ENCODE measurements at regions not wholly inside any gene's neighbourhood (a gene's known extent, or its start where the extent isn't known, plus 50 kb on each side); places are given as distances from the start of the nearest gene placed in this dataset.

DNA sequence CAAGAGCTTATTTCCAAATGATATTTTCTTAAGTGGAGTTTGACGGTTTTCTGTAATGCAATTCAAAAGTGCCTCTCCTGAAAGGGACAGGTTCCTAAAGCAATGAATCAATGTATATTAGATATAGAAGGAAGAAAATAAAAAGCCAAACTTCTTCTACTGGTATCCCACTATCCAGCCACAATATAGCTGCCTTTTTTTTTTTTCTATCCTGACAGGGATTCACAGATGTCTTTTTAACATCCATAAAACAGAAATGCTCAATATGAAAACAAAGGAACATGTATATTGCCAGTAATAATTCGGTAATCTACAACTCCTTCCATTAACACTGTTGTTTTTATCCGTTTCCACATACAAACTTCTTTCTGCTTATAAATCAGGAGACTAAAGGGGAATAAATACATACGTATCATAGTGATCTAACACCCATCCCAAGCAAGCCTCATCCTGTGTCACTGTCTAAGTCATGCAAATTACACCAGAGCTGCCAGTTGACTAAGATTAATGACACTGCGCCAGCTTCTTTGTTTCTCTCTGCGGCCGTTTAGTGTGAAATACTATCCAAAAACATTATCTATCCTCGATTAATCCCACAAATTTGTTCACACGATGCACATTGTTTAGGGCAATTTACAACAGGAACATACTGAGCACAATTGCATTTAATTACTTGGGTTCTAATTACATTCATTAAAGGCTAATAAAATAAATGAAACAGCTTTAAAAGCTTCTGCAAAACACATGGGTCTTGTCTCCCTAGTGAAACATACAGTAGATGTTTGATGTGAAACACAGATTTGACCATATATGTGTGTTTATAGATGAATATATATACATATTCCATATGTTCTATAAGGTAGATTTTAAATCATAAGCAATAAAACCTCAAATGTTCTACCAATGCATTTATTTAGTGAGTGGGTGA is 51.9 kb upstream of the CDIN1 start:
- H3K4me3 ChIP-seq (ENCODE audit: low read depth, poor library complexity, severe bottlenecking), result no peak overlapping the region
- intact Hi-C loops (cut with DNase I; ENCODE audit: low total_unique reads), result no loop called here
- WGBS, 2 donors, result 26 to 27% methylated on average over 9 of the region's 9 CpGs
- TF ChIP-seq POLR2A (IDR thresholded peaks at IDR 0.05), result no peak
- TF ChIP-seq, protein P1, sequence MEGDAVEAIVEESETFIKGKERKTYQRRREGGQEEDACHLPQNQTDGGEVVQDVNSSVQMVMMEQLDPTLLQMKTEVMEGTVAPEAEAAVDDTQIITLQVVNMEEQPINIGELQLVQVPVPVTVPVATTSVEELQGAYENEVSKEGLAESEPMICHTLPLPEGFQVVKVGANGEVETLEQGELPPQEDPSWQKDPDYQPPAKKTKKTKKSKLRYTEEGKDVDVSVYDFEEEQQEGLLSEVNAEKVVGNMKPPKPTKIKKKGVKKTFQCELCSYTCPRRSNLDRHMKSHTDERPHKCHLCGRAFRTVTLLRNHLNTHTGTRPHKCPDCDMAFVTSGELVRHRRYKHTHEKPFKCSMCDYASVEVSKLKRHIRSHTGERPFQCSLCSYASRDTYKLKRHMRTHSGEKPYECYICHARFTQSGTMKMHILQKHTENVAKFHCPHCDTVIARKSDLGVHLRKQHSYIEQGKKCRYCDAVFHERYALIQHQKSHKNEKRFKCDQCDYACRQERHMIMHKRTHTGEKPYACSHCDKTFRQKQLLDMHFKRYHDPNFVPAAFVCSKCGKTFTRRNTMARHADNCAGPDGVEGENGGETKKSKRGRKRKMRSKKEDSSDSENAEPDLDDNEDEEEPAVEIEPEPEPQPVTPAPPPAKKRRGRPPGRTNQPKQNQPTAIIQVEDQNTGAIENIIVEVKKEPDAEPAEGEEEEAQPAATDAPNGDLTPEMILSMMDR (IDR thresholded peaks at IDR 0.05), result no peak
- DNase-seq (ENCODE audit: low spot score in 2 of 2), result no peak

DNA sequence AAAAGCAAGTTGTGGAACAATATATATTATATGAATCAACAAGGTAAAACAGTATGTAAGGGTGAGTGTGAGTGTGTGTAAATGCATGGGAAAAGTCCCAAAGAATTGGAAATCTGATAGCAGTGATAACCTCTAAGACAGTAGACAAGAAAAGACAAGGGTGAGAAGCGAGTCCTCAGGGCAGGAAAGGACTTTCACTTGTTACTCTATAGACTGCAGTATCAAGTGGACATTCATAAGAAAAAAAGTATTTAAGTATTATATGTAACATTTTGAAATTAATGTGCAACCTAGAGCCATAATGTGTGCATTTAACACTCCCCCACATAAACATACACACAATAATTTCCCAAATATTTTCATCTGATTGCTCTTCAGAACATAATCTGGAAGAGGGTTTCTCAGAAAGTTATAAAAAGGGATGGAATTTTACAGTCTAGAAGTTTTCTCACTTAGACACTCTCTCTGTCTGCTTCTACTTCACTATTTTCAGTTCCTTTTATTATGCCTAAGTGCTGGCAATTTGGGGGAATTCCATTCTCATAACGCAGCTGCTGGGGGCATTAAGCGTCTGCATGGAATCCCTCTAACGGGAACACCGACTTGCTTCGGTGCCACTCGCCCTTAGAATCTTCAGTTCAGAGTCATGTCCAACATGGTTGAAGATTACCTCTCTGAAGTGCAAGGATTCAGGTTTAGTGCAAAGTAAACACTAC is 50.0 kb upstream of the CDIN1 start:
- WGBS, 2 donors, result 69 to 72% methylated on average over 7 of the region's 7 CpGs
- intact Hi-C loops (cut with DNase I; ENCODE audit: low total_unique reads), result no loop called here
- no peak for DNase-seq (ENCODE audit: low spot score in 2 of 2)
- TF ChIP-seq POLR2A (IDR thresholded peaks at IDR 0.05), result no peak
- TF ChIP-seq, protein P1 (IDR thresholded peaks at IDR 0.05), result no peak
- no peak overlapping the region for H3K4me3 ChIP-seq (ENCODE audit: low read depth, poor library complexity, severe bottlenecking)

Small RNAs in the stretch of these regions (microRNA-seq; reads per million reads assigned to microRNA genes)
- 1.4 to 2.3 reads per million in 2 donors for gene MIR4510 (ENCODE audit: borderline number of aligned reads in 1 of 2, borderline replicate concordance in 2 of 2)

All from lower leg skin (tissue), 4 donors.